Left ventricle myocardium inferior (tissue), 1 donor: ENCODE measurements at regions not wholly inside any gene's neighbourhood (a gene's known extent, or its start where the extent isn't known, plus 50 kb on each side); places are given as distances from the start of the nearest gene placed in this dataset.

Experiments used
- DNase-seq: peaks from one replicate; pipeline ENCODE4 v3.0.0-alpha.2; 2020
- H3K27ac ChIP-seq: fragments of 200-600 bp; replicated peaks from 2 replicates; pipeline ENCODE4 v1.8.0; 2021
- H3K27me3 ChIP-seq: fragments of 200-600 bp; 2 replicates; pipeline ENCODE4 v1.8.0; 2021; ENCODE audit warnings: low read depth
- H3K36me3 ChIP-seq: fragments of 200-600 bp; 2 replicates; pipeline ENCODE4 v1.8.0; 2021
- H3K4me1 ChIP-seq: fragments of 200-600 bp; 2 replicates; pipeline ENCODE4 v1.8.0; 2021
- H3K4me3 ChIP-seq: fragments of 200-600 bp; 2 replicates; pipeline ENCODE4 v1.8.0; 2021; ENCODE audit warnings: mild to moderate bottlenecking, moderate library complexity
- H3K9me3 ChIP-seq: fragments of 200-600 bp; replicated peaks from 2 replicates; pipeline ENCODE4 v1.8.0; 2021
- CTCF ChIP-seq: fragments of 200-600 bp; IDR thresholded peaks from 2 replicates; pipeline ENCODE4 v1.8.0; 2021; ENCODE audit warnings: antibody characterized with exemption, mild to moderate bottlenecking, borderline replicate concordance
- intact Hi-C: fragments of 100-400 bp; cut with micrococcal nuclease; formaldehyde crosslinking; loops from one replicate; pipeline ENCODE4 v1.11.0; 2022
- donor health status: DM: no; HTN: yes; CAD: no; lungs with severe emphysema.

GRCh38 chr3:152097120-152097519, 171.6 kb upstream of the MBNL1 start:
- H3K4me1 ChIP-seq, result no peaks in the 10 kb centered on the region
- DNase-seq, result no peak
- TF ChIP-seq CTCF, result no peak
- H3K9me3 ChIP-seq, result no peaks in the 10 kb centered on the region
- no peaks in the 10 kb centered on the region for H3K36me3 ChIP-seq
- H3K27me3 ChIP-seq, result no peaks in the 10 kb centered on the region
- H3K27ac ChIP-seq, result no peak overlapping the region
- intact Hi-C loops, result no loop called here
- no peak overlapping the region for H3K4me3 ChIP-seq

GRCh38 chr3:152097770-152098169, 171.0 kb upstream of the MBNL1 start:
- intact Hi-C loops, result no loop called here
- Histone ChIP-seq H3K27me3 (no peaks in the 10 kb centered on the region), H3K36me3 (no peaks in the 10 kb centered on the region), H3K9me3 (no peaks in the 10 kb centered on the region), H3K27ac (no peak overlapping the region), H3K4me1 (no peaks in the 10 kb centered on the region), H3K4me3 (no peak overlapping the region)
- no peak for DNase-seq
- TF ChIP-seq CTCF, result no peak

GRCh38 chr3:152100491-152101132, 168.1 kb upstream of the MBNL1 start:
- TF ChIP-seq CTCF, result no peak
- H3K4me3 ChIP-seq, result no peak overlapping the region
- no peaks in the 10 kb centered on the region for H3K36me3 ChIP-seq
- no peaks in the 10 kb centered on the region for H3K4me1 ChIP-seq
- no peak for DNase-seq
- no peaks in the 10 kb centered on the region for H3K9me3 ChIP-seq
- no peak overlapping the region for H3K27ac ChIP-seq
- no peaks in the 10 kb centered on the region for H3K27me3 ChIP-seq
- intact Hi-C loops, result no loop called here

GRCh38 chr3:152102410-152102809, 166.3 kb upstream of the MBNL1 start:
- H3K4me3 ChIP-seq, result no peak overlapping the region
- no peak for TF ChIP-seq CTCF
- intact Hi-C loops, result no loop called here
- no peak overlapping the region for H3K27ac ChIP-seq
- H3K27me3 ChIP-seq, result no peaks in the 10 kb centered on the region
- DNase-seq, result no peak
- H3K9me3 ChIP-seq, result no peaks in the 10 kb centered on the region
- H3K4me1 ChIP-seq, result no peaks in the 10 kb centered on the region
- no peaks in the 10 kb centered on the region for H3K36me3 ChIP-seq

GRCh38 chr3:152103257-152103656, 165.5 kb upstream of the MBNL1 start:
- H3K36me3 ChIP-seq, result no peaks in the 10 kb centered on the region
- H3K27me3 ChIP-seq, result no peaks in the 10 kb centered on the region
- no peaks in the 10 kb centered on the region for H3K4me1 ChIP-seq
- no peak overlapping the region for H3K27ac ChIP-seq
- DNase-seq, result no peak
- TF ChIP-seq CTCF, result no peak
- intact Hi-C loops, result no loop called here
- H3K4me3 ChIP-seq, result no peak overlapping the region
- no peaks in the 10 kb centered on the region for H3K9me3 ChIP-seq
